Progenitor cell of endocrine pancreas (in vitro differentiated cells): ENCODE measurements at regions not wholly inside any gene's neighbourhood (a gene's known extent, or its start where the extent isn't known, plus 50 kb on each side); places are given as distances from the start of the nearest gene placed in this dataset.

Experiments
- DNase-seq: peaks from one replicate; pipeline ENCODE4 v3.0.0; 2021; ENCODE audit warnings: low spot score; ENCODE audit not compliant: unreplicated experiment
- H3K27ac Mint-ChIP-seq: 2 replicates; pipeline ENCODE4 v1.8.0; 2021; ENCODE audit warnings: mild to moderate bottlenecking, moderate library complexity, mixed read lengths
- H3K27me3 Mint-ChIP-seq: 2 replicates; pipeline ENCODE4 v1.8.0; 2021; ENCODE audit warnings: mixed read lengths
- H3K36me3 Mint-ChIP-seq: 2 replicates; pipeline ENCODE4 v1.8.0; 2022; ENCODE audit warnings: mixed read lengths; ENCODE audit not compliant: insufficient read depth
- H3K4me1 Mint-ChIP-seq: 2 replicates; pipeline ENCODE4 v1.8.0; 2021; ENCODE audit warnings: low read depth, mixed read lengths
- H3K4me3 Mint-ChIP-seq: 2 replicates; pipeline ENCODE4 v1.8.0; 2021; ENCODE audit warnings: low read depth, mild to moderate bottlenecking, moderate library complexity, mixed read lengths
- H3K9me3 Mint-ChIP-seq: 2 replicates; pipeline ENCODE4 v1.8.0; 2021; ENCODE audit warnings: low read depth, mixed read lengths
- CTCF ChIP-seq: fragments of 200-600 bp; sonication (generic); IDR thresholded peaks from one replicate; pipeline ENCODE4 v1.5.0; 2021; ENCODE audit warnings: antibody characterized with exemption, mild to moderate bottlenecking; ENCODE audit not compliant: unreplicated experiment

- Mint-ChIP-seq H3K36me3 (no peaks in the 10 kb centered on the region), H3K27ac (no peak overlapping the region), H3K4me3 (no peak overlapping the region), H3K27me3 (peaks cover 14% of the 10 kb centered on the region), H3K9me3 (no peaks in the 10 kb centered on the region), H3K4me1 (no peaks in the 10 kb centered on the region)
- TF ChIP-seq CTCF: no peak
- DNase-seq: no peak
Observed at GRCh38 chr11:134569195-134569594, 157.2 kb upstream of the B3GAT1 start.

GRCh38 chr11:134566311-134566710 lies 154.3 kb upstream of the B3GAT1 start:
- peaks cover 9% of the 10 kb centered on the region for H3K27me3 Mint-ChIP-seq
- DNase-seq: no peak
- H3K4me3 Mint-ChIP-seq: no peak overlapping the region
- no peaks in the 10 kb centered on the region for H3K4me1 Mint-ChIP-seq
- TF ChIP-seq CTCF: no peak
- H3K36me3 Mint-ChIP-seq: no peaks in the 10 kb centered on the region
- no peak overlapping the region for H3K27ac Mint-ChIP-seq
- no peaks in the 10 kb centered on the region for H3K9me3 Mint-ChIP-seq

GRCh38 chr11:134565343-134565891 lies 153.4 kb upstream of the B3GAT1 start:
- TF ChIP-seq CTCF: no peak
- no peak for DNase-seq
- no peak overlapping the region for H3K4me3 Mint-ChIP-seq
- no peaks in the 10 kb centered on the region for H3K36me3 Mint-ChIP-seq
- H3K27me3 Mint-ChIP-seq: peaks cover 3% of the 10 kb centered on the region
- H3K27ac Mint-ChIP-seq: no peak overlapping the region
- H3K4me1 Mint-ChIP-seq: no peaks in the 10 kb centered on the region
- H3K9me3 Mint-ChIP-seq: no peaks in the 10 kb centered on the region

GRCh38 chr11:134564472-134565200 lies 152.6 kb upstream of the B3GAT1 start:
- Mint-ChIP-seq H3K36me3 (no peaks in the 10 kb centered on the region), H3K27ac (no peak overlapping the region), H3K9me3 (no peaks in the 10 kb centered on the region), H3K4me1 (no peaks in the 10 kb centered on the region), H3K27me3 (peaks cover 3% of the 10 kb centered on the region), H3K4me3 (no peak overlapping the region)
- no peak for TF ChIP-seq CTCF
- DNase-seq: no peak

- Mint-ChIP-seq H3K27ac (no peak overlapping the region), H3K4me1 (no peaks in the 10 kb centered on the region), H3K36me3 (no peaks in the 10 kb centered on the region), H3K27me3 (peaks cover 8% of the 10 kb centered on the region), H3K4me3 (no peak overlapping the region), H3K9me3 (no peaks in the 10 kb centered on the region)
- TF ChIP-seq CTCF: no peak
- no peak for DNase-seq
Observed at GRCh38 chr11:134562941-134563471, 151.0 kb upstream of the B3GAT1 start.
